Trophoblast cell (in vitro differentiated cells and primary cell): ENCODE measurements at regions not wholly inside any gene's neighbourhood (a gene's known extent, or its start where the extent isn't known, plus 50 kb on each side); places are given as distances from the start of the nearest gene placed in this dataset.

Experiments
- DNase-seq, 2 donors: peaks; one replicate each; pipeline ENCODE4 v3.0.0-alpha.2; 2016
- H2AFZ ChIP-seq: 2 replicates; pipeline ENCODE4 v1.6.1; 2013; ENCODE audit warnings: low read length, moderate library complexity, mild to moderate bottlenecking; ENCODE audit not compliant: insufficient read depth, poor library complexity
- H2AK5ac ChIP-seq: 2 replicates; pipeline ENCODE4 v1.6.1; 2013; ENCODE audit warnings: mild to moderate bottlenecking, low read length
- H2BK120ac ChIP-seq: 2 replicates; pipeline ENCODE4 v1.6.1; 2013; ENCODE audit warnings: low read length, mild to moderate bottlenecking, moderate library complexity; ENCODE audit not compliant: insufficient read depth, poor library complexity
- H2BK12ac ChIP-seq: 2 replicates; pipeline ENCODE4 v1.6.1; 2013; ENCODE audit warnings: mild to moderate bottlenecking, low read length, moderate library complexity
- H2BK5ac ChIP-seq: 2 replicates; pipeline ENCODE4 v1.6.1; 2013; ENCODE audit warnings: low read length, low read depth, moderate library complexity, mild to moderate bottlenecking; ENCODE audit not compliant: poor library complexity
- H3K14ac ChIP-seq: 2 replicates; pipeline ENCODE4 v1.6.1; 2013; ENCODE audit warnings: mild to moderate bottlenecking, low read length
- H3K18ac ChIP-seq: 2 replicates; pipeline ENCODE4 v1.6.1; 2013; ENCODE audit warnings: mild to moderate bottlenecking, low read length
- H3K23ac ChIP-seq: 2 replicates; pipeline ENCODE4 v1.6.1; 2013; ENCODE audit warnings: low read length
- H3K27ac ChIP-seq: 2 replicates; pipeline ENCODE4 v1.5.1; 2013; ENCODE audit warnings: low read depth, mild to moderate bottlenecking, inconsistent platforms, low read length, moderate library complexity
- H3K27me3 ChIP-seq: 2 replicates; pipeline ENCODE4 v1.6.1; 2013; ENCODE audit warnings: inconsistent platforms, mild to moderate bottlenecking, low read length, moderate library complexity; ENCODE audit not compliant: insufficient read depth
- H3K36me3 ChIP-seq, 2 experiments: 1 replicate in 1 of 2; 2 replicates in 1 of 2; pipeline ENCODE4 v1.6.1; 2013; ENCODE audit warnings: low read length in 2 of 2, mild to moderate bottlenecking in 2 of 2, moderate library complexity in 1 of 2; ENCODE audit not compliant: insufficient read depth in 2 of 2, control insufficient read depth in 1 of 2
- H3K4ac ChIP-seq: 2 replicates; pipeline ENCODE4 v1.6.1; 2013; ENCODE audit warnings: low read depth, mild to moderate bottlenecking, low read length, moderate library complexity
- H3K4me1 ChIP-seq, 2 experiments: 1 replicate in 1 of 2; 2 replicates in 1 of 2; pipeline ENCODE4 v1.6.1; 2013; ENCODE audit warnings: low read length in 2 of 2, mild to moderate bottlenecking in 2 of 2, moderate library complexity in 1 of 2; ENCODE audit not compliant: insufficient read depth in 2 of 2, control insufficient read depth in 1 of 2
- H3K4me2 ChIP-seq: 2 replicates; pipeline ENCODE4 v1.6.1; 2013; ENCODE audit warnings: inconsistent platforms, mild to moderate bottlenecking, low read length, moderate library complexity
- H3K4me3 ChIP-seq: 2 replicates; pipeline ENCODE4 v1.5.1; 2013; ENCODE audit warnings: mild to moderate bottlenecking, low read depth, low read length, inconsistent platforms
- H3K79me1 ChIP-seq: one replicate; pipeline ENCODE4 v1.6.1; 2013; ENCODE audit warnings: low read length
- H3K79me2 ChIP-seq: 2 replicates; pipeline ENCODE4 v1.6.1; 2013; ENCODE audit warnings: low read length, mild to moderate bottlenecking; ENCODE audit not compliant: control insufficient read depth, insufficient read depth, poor library complexity
- H3K9ac ChIP-seq: 2 replicates; pipeline ENCODE4 v1.6.1; 2013; ENCODE audit warnings: mild to moderate bottlenecking, low read length
- H3K9me3 ChIP-seq: 2 replicates; pipeline ENCODE4 v1.6.1; 2013; ENCODE audit warnings: low read depth, mild to moderate bottlenecking, control low read depth, inconsistent platforms, low read length; ENCODE audit not compliant: insufficient read depth
- H4K12ac ChIP-seq: 2 replicates; pipeline ENCODE4 v1.6.1; 2013; ENCODE audit warnings: low read depth, mild to moderate bottlenecking, low read length, moderate library complexity
- H4K8ac ChIP-seq: 2 replicates; pipeline ENCODE4 v1.6.1; 2013; ENCODE audit warnings: low read depth, mild to moderate bottlenecking, low read length, moderate library complexity
- H4K91ac ChIP-seq: one replicate; pipeline ENCODE4 v1.6.1; 2013; ENCODE audit warnings: low read depth, mild to moderate bottlenecking, low read length, moderate library complexity
- WGBS: extraction: QIAGEN DNeasy Blood & Tissue Kit; methylation state at CpG from one replicate; pipeline ENCODE4 v1.1.7; 2013; ENCODE audit warnings: missing lambda C conversion rate; ENCODE audit not compliant: insufficient read length, insufficient coverage; ENCODE audit errors: extremely low coverage; 5-methylcytosine and 5-hydroxymethylcytosine counted together

- WGBS, result no CpG with 5 or more reads among the region's 2 CpGs
- Histone ChIP-seq H3K79me2 (no peaks in the 10 kb centered on the region), H3K14ac (no peak overlapping the region), H3K23ac (no peak overlapping the region), H3K18ac (no peak overlapping the region), H3K27ac (no peak overlapping the region), H3K9me3 (no peaks in the 10 kb centered on the region), H4K12ac (no peak overlapping the region), H3K9ac (no peak overlapping the region), H2BK120ac (no peak overlapping the region), H2BK5ac (no peak overlapping the region), H2AK5ac (no peak overlapping the region), H4K91ac (no peak overlapping the region), H3K4me3 (no peak overlapping the region), H3K79me1 (no peaks in the 10 kb centered on the region), H4K8ac (no peak overlapping the region), H3K4me2 (no peak overlapping the region), H3K4ac (no peak overlapping the region), H2AFZ (no peak overlapping the region), H3K27me3 (no peaks in the 10 kb centered on the region), H3K4me1 (no peaks in the 10 kb centered on the region), H3K36me3 (no peaks in the 10 kb centered on the region), H2BK12ac (no peak overlapping the region)
- no peak for DNase-seq
Observed at GRCh38 chr18:68342039-68342659, 372.8 kb downstream of the TMX3 start.

- no peak overlapping the region for H3K4ac ChIP-seq
- H3K4me2 ChIP-seq, result no peak overlapping the region
- H3K79me1 ChIP-seq, result no peaks in the 10 kb centered on the region
- WGBS, result no CpG with 5 or more reads among the region's 1 CpG
- H2BK120ac ChIP-seq, result no peak overlapping the region
- no peak overlapping the region for H2AK5ac ChIP-seq
- H3K27me3 ChIP-seq, result no peaks in the 10 kb centered on the region
- DNase-seq, result no peak
- no peaks in the 10 kb centered on the region for H3K4me1 ChIP-seq
- no peak overlapping the region for H3K18ac ChIP-seq
- H2BK5ac ChIP-seq, result no peak overlapping the region
- no peak overlapping the region for H3K9ac ChIP-seq
- no peak overlapping the region for H4K91ac ChIP-seq
- H2AFZ ChIP-seq, result no peak overlapping the region
- no peak overlapping the region for H3K23ac ChIP-seq
- no peaks in the 10 kb centered on the region for H3K36me3 ChIP-seq
- no peak overlapping the region for H3K27ac ChIP-seq
- no peaks in the 10 kb centered on the region for H3K79me2 ChIP-seq
- H3K9me3 ChIP-seq, result no peaks in the 10 kb centered on the region
- H3K14ac ChIP-seq, result no peak overlapping the region
- H4K12ac ChIP-seq, result no peak overlapping the region
- H3K4me3 ChIP-seq, result no peak overlapping the region
- H2BK12ac ChIP-seq, result no peak overlapping the region
- no peak overlapping the region for H4K8ac ChIP-seq
Observed at GRCh38 chr18:68340606-68341005, 374.3 kb downstream of the TMX3 start.

GRCh38 chr18:68330658-68331057 lies 384.2 kb downstream of the TMX3 start:
- H4K8ac ChIP-seq, result no peak overlapping the region
- no peak overlapping the region for H3K27ac ChIP-seq
- H2BK120ac ChIP-seq, result no peak overlapping the region
- H2BK5ac ChIP-seq, result no peak overlapping the region
- no peak overlapping the region for H3K9ac ChIP-seq
- no peak overlapping the region for H2AFZ ChIP-seq
- H3K14ac ChIP-seq, result no peak overlapping the region
- H3K4me3 ChIP-seq, result no peak overlapping the region
- H2BK12ac ChIP-seq, result no peak overlapping the region
- no peak overlapping the region for H3K18ac ChIP-seq
- H3K4me2 ChIP-seq, result no peak overlapping the region
- no peak overlapping the region for H3K4ac ChIP-seq
- H3K79me1 ChIP-seq, result no peaks in the 10 kb centered on the region
- DNase-seq, result no peak
- H4K91ac ChIP-seq, result no peak overlapping the region
- no peak overlapping the region for H3K23ac ChIP-seq
- no peaks in the 10 kb centered on the region for H3K79me2 ChIP-seq
- no peaks in the 10 kb centered on the region for H3K9me3 ChIP-seq
- no peaks in the 10 kb centered on the region for H3K36me3 ChIP-seq
- H3K27me3 ChIP-seq, result no peaks in the 10 kb centered on the region
- no peak overlapping the region for H2AK5ac ChIP-seq
- H3K4me1 ChIP-seq, result no peaks in the 10 kb centered on the region
- no peak overlapping the region for H4K12ac ChIP-seq

- Histone ChIP-seq H4K91ac (no peak overlapping the region), H3K4me2 (no peak overlapping the region), H3K36me3 (no peaks in the 10 kb centered on the region), H3K27me3 (no peaks in the 10 kb centered on the region), H3K9ac (no peak overlapping the region), H3K4me1 (no peaks in the 10 kb centered on the region), H2BK5ac (no peak overlapping the region), H3K79me1 (no peaks in the 10 kb centered on the region), H3K27ac (no peak overlapping the region), H2BK120ac (no peak overlapping the region), H3K79me2 (no peaks in the 10 kb centered on the region), H2BK12ac (no peak overlapping the region), H2AFZ (no peak overlapping the region), H3K4ac (no peak overlapping the region), H3K9me3 (no peaks in the 10 kb centered on the region), H3K14ac (no peak overlapping the region), H4K8ac (no peak overlapping the region), H4K12ac (no peak overlapping the region), H3K4me3 (no peak overlapping the region), H3K18ac (no peak overlapping the region), H2AK5ac (no peak overlapping the region), H3K23ac (no peak overlapping the region)
- DNase-seq, result no peak
Observed at GRCh38 chr18:68323921-68324320, 391.0 kb downstream of the TMX3 start.
